Endodermal cell (in vitro differentiated cells): ENCODE measurements at regions not wholly inside any gene's neighbourhood (a gene's known extent, or its start where the extent isn't known, plus 50 kb on each side); places are given as distances from the start of the nearest gene placed in this dataset.

Experiments
- DNase-seq: peaks from one replicate; pipeline ENCODE4 v3.0.0-alpha.2; 2017
- H3K27ac ChIP-seq: 2 replicates; pipeline ENCODE4 v1.5.1; 2013; ENCODE audit warnings: mild to moderate bottlenecking, low read depth, low read length, moderate library complexity
- H3K27me3 ChIP-seq: 2 replicates; pipeline ENCODE4 v1.6.1; 2013; ENCODE audit warnings: mild to moderate bottlenecking, low read length, moderate library complexity; ENCODE audit not compliant: insufficient read depth, control insufficient read depth, poor library complexity, severe bottlenecking
- H3K36me3 ChIP-seq: 2 replicates; pipeline ENCODE4 v1.7.0; 2013; ENCODE audit warnings: mild to moderate bottlenecking, low read length, moderate library complexity; ENCODE audit not compliant: control insufficient read depth, insufficient read depth
- H3K4me1 ChIP-seq: one replicate; pipeline ENCODE4 v1.7.0; 2013; ENCODE audit warnings: low read length; ENCODE audit not compliant: control insufficient read depth, insufficient read depth
- H3K4me3 ChIP-seq: 2 replicates; pipeline ENCODE4 v1.5.1; 2013; ENCODE audit warnings: mild to moderate bottlenecking, low read length, moderate library complexity
- H3K9ac ChIP-seq: 2 replicates; pipeline ENCODE4 v1.6.1; 2013; ENCODE audit warnings: mild to moderate bottlenecking, low read length, moderate library complexity; ENCODE audit not compliant: poor library complexity, severe bottlenecking; ENCODE audit errors: extremely low read depth
- H3K9me3 ChIP-seq: 2 replicates; pipeline ENCODE4 v1.6.1; 2013; ENCODE audit warnings: mild to moderate bottlenecking, low read length, moderate library complexity; ENCODE audit not compliant: control insufficient read depth
- H3K27ac Mint-ChIP-seq: 2 replicates; pipeline ENCODE4 v1.8.0; 2020; ENCODE audit warnings: mixed read lengths
- H3K27me3 Mint-ChIP-seq: 2 replicates; pipeline ENCODE4 v1.8.0; 2021; ENCODE audit warnings: mild to moderate bottlenecking, mixed read lengths; ENCODE audit not compliant: insufficient read depth
- H3K36me3 Mint-ChIP-seq: 2 replicates; pipeline ENCODE4 v1.8.0; 2020; ENCODE audit warnings: low read depth, mixed read lengths
- H3K4me1 Mint-ChIP-seq: 2 replicates; pipeline ENCODE4 v1.8.0; 2020; ENCODE audit warnings: mixed read lengths
- H3K4me3 Mint-ChIP-seq: 2 replicates; pipeline ENCODE4 v1.8.0; 2020; ENCODE audit warnings: mild to moderate bottlenecking, moderate library complexity, mixed read lengths
- H3K9me3 Mint-ChIP-seq: 2 replicates; pipeline ENCODE4 v1.8.0; 2020; ENCODE audit warnings: mild to moderate bottlenecking, mixed read lengths
- WGBS, 2 experiments: methylation state at CpG; one replicate each; pipeline versions ENCODE4 v1.1.5 to v1.1.7; 2013; ENCODE audit warnings: missing lambda C conversion rate in 2 of 2, mixed read lengths in 1 of 2; ENCODE audit not compliant: insufficient coverage in 1 of 2, insufficient read length in 1 of 2; 5-methylcytosine and 5-hydroxymethylcytosine counted together
- TF ChIP-seq, protein P1 (sequence below): fragments of 200-600 bp; sonication (generic); conservative IDR thresholded peaks from 2 replicates; pipeline ENCODE4 v1.5.0; 2021; ENCODE audit warnings: antibody characterized with exemption, mild to moderate bottlenecking

DNA sequence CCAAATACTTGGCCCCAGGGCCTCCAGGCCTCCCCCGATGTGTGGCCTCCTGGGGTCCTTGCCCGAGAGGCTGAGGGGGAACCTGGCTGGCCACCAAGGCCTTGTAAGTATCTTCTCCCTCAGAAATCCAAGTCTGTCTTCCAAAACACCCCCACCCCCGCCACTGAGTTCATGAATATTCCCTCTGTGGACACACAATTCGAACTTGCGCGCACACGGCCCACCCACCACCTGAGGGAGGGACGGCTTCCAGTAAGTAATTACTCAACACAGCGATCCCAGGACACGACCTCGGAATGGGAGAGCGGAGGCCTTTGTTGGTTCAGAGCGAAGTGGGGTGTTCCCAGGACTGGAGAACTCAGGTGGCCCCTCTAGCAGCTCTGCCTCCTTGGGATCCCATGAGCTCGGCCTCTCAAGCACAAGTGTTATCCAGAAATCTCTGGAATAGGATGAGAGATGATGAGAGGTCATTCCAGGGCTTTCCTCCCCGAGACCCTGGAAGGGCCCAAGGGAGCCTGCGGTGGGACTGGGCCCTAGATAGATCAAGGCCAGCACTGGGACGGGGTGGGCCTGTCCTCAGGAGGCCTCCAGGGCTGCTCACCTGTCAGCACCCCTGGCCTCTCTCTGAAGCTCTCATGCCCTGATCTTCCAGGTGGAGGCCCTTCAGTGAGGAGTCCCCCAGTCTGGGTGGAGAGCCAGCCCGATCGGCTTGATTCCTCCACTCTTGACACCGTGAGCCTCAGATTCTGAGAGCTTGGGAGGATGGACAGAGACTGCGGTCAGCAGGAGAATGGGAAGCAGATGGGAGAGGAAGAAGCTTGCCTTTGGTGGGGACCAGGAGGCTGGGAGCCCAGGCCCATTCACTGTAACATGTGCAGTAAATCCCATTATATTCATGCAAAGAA is 219.0 kb upstream of the RTL1 start:
- Mint-ChIP-seq H3K9me3 (no peaks in the 10 kb centered on the region), H3K36me3 (no peaks in the 10 kb centered on the region), H3K4me3 (no peak overlapping the region), H3K4me1 (peaks cover 13% of the 10 kb centered on the region), H3K27me3 (no peaks in the 10 kb centered on the region), H3K27ac (no peak overlapping the region)
- no peak overlapping the region for H3K4me3 ChIP-seq
- H3K27me3 ChIP-seq, result no peaks in the 10 kb centered on the region
- no peaks in the 10 kb centered on the region for H3K36me3 ChIP-seq
- peak; percentile 31 for DNase-seq
- H3K27ac ChIP-seq, result no peak overlapping the region
- peaks cover 3% of the 10 kb centered on the region for H3K4me1 ChIP-seq
- no peak overlapping the region for H3K9ac ChIP-seq
- H3K9me3 ChIP-seq, result no peaks in the 10 kb centered on the region
- 93 to 94% methylated on average over 13 to 21 of the region's 21 CpGs for WGBS, 2 experiments
- TF ChIP-seq, protein P1, sequence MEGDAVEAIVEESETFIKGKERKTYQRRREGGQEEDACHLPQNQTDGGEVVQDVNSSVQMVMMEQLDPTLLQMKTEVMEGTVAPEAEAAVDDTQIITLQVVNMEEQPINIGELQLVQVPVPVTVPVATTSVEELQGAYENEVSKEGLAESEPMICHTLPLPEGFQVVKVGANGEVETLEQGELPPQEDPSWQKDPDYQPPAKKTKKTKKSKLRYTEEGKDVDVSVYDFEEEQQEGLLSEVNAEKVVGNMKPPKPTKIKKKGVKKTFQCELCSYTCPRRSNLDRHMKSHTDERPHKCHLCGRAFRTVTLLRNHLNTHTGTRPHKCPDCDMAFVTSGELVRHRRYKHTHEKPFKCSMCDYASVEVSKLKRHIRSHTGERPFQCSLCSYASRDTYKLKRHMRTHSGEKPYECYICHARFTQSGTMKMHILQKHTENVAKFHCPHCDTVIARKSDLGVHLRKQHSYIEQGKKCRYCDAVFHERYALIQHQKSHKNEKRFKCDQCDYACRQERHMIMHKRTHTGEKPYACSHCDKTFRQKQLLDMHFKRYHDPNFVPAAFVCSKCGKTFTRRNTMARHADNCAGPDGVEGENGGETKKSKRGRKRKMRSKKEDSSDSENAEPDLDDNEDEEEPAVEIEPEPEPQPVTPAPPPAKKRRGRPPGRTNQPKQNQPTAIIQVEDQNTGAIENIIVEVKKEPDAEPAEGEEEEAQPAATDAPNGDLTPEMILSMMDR, result no peak

DNA sequence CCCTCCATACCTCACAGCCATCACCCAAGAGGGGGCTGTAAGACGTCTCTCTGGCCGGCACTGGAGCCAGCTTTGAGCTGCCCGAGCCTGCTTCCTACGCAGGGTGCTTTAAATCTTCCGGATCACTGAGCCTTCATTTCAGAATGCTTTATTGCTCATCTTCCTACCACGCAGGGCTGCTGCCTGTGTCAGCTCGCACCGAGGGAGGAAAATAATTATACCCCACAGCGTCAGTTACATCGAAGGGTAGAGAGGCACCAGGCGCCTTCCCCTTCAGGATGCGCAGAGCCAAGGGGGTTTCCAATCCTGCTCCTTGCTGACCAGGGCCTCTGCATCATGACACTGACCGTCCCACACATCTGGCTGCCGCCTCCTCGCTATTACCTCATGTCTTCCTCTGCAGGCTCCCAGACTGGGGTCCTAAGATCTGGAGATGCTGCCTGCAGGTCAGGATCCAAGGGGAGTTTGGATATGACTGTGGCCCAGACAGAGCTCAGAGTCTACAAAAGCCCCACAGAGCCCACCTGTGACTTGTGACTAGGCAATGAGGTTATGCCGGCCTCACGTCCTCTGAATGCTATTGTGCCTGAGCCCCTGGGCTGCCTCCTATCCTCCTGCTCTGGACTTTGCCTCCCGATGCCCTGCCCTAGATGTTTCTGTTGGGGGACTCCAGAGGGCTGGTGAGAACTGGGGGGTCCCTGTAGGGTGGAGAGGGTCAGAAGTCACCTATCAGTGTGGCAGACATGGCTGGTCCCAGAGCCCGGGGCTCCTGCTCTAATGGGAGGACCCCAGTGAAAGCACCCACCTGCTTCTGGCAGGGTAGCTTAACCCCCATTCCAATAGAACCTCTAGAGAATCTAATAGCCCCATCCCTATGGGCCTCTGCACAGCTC is 220.3 kb upstream of the RTL1 start:
- Mint-ChIP-seq H3K9me3 (peaks cover 6% of the 10 kb centered on the region), H3K36me3 (no peaks in the 10 kb centered on the region), H3K4me3 (no peak overlapping the region), H3K27me3 (no peaks in the 10 kb centered on the region), H3K27ac (no peak overlapping the region), H3K4me1 (peaks cover 13% of the 10 kb centered on the region)
- TF ChIP-seq, protein P1, result no peak
- peaks cover 5% of the 10 kb centered on the region for H3K9me3 ChIP-seq
- DNase-seq, result peak; percentile 39
- no peak overlapping the region for H3K9ac ChIP-seq
- WGBS, 2 experiments, result 90 to 94% methylated on average over 15 to 19 of the region's 19 CpGs
- no peaks in the 10 kb centered on the region for H3K36me3 ChIP-seq
- no peak overlapping the region for H3K27ac ChIP-seq
- H3K4me1 ChIP-seq, result peaks cover 3% of the 10 kb centered on the region
- H3K4me3 ChIP-seq, result no peak overlapping the region
- no peaks in the 10 kb centered on the region for H3K27me3 ChIP-seq

DNA sequence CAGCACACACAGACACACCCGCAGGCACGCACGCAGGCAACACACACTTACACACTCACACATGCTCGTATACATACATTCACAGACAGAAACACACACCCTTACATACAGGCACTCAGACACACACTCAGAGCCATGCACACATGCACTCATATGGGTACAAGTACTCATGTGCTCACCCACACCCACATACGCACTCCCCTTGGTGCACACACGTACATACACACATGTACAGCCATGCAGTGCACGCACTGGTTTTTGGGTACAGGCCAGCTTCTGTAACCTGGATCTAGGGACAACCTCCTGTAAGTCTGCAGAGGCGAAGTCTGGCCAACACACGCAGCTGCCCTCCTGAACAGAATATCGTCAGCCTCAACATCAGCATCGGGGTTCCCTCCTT is 221.3 kb upstream of the RTL1 start:
- H3K27ac Mint-ChIP-seq, result no peak overlapping the region
- H3K27me3 Mint-ChIP-seq, result no peaks in the 10 kb centered on the region
- DNase-seq, result no peak
- peaks cover 14% of the 10 kb centered on the region for H3K4me1 Mint-ChIP-seq
- Histone ChIP-seq H3K9ac (no peak overlapping the region), H3K27ac (no peak overlapping the region), H3K4me3 (no peak overlapping the region), H3K27me3 (no peaks in the 10 kb centered on the region), H3K36me3 (no peaks in the 10 kb centered on the region), H3K9me3 (peaks cover 5% of the 10 kb centered on the region), H3K4me1 (peaks cover 9% of the 10 kb centered on the region)
- TF ChIP-seq, protein P1, result no peak
- H3K36me3 Mint-ChIP-seq, result no peaks in the 10 kb centered on the region
- 94 to 97% methylated on average over 7 to 11 of the region's 11 CpGs for WGBS, 2 experiments
- H3K9me3 Mint-ChIP-seq, result peaks cover 6% of the 10 kb centered on the region
- no peak overlapping the region for H3K4me3 Mint-ChIP-seq
